HG03039 (cell line): ENCODE measurements at regions not wholly inside any gene's neighbourhood (a gene's known extent, or its start where the extent isn't known, plus 50 kb on each side); places are given as distances from the start of the nearest gene placed in this dataset.

Source experiments
- ATAC-seq: cut with Tn5 transposase; IDR thresholded peaks from one replicate; pipeline ENCODE4 v1.9.1; 2021; ENCODE audit warnings: mild to moderate bottlenecking, moderate library complexity; ENCODE audit not compliant: unreplicated experiment

DNA sequence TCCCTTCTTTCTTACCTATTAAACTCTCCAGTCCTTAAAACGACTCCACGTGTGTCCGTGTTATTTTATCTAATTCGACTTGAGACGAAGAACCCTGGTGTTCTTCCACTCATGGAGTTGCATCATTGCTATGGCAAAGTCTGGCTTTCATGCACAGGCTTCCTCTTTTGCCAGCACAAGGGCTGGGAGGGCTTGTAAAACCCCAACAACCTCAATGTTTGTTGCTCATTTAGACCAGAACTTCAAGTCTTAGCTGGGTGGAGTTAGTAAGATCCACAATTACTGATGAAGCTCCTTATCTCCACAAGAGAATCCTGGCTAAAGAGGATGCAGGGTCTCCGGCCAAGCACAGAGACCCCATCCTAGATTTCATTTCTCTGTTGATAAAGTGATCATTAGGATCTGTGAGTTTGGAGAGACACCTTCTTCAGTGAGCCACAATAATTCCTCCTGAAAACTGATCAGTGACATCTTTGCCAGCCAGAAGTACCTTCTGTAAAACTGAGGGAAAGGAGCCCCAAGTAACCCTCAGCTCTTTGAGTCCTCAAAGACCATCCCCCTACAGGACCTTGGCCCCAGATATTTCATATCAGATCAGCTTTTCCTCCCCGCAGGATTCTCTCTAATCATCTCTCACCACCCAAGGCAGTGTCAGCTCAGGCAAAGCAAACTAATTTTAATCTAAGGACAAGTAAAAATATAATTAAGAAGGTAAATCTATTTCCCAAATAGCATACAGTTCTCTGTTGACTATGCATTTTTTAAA is 514.6 kb downstream of the FUT8 start:
- ATAC-seq, result no peak

DNA sequence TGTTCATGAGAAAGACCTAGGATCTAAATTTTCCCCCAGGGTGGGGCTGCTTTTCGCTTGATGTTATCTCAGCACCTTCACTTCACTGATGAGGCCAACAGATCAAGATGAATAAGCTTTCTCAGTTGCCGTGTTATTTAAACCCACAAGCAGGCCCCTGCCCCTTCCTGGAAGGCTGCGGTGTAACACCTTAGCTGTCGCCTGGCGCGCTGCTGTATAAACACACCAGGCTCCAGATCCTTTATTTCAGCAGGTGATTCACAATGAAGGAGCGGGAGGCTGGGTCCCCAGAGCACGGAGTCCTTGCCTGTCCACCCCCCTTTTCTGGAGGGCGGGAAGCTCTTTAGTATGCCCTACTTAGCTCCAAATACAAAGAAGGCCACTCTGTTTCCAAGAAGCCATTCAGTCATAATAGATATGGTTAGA is 515.4 kb downstream of the FUT8 start:
- no peak for ATAC-seq

DNA sequence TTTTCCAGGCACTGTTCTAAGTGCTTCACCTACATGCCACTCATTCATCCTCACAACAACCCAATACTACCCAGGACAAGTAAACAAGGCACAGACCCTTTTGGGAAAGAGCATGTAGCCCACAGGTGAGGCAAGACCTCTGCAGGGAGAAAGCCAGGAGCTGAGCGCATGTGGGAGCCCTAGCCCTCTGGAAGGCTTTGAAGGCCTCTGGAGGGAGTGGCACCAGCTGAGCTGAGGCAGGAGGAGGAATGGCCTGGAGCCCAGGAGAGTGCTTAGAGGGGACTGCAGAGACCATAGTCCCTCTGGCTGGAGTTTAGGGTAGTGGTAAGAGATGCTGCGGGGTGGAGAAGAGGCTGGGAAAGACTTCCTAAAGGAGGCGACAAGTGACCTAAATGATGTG is 516.5 kb downstream of the FUT8 start:
- no peak for ATAC-seq

DNA sequence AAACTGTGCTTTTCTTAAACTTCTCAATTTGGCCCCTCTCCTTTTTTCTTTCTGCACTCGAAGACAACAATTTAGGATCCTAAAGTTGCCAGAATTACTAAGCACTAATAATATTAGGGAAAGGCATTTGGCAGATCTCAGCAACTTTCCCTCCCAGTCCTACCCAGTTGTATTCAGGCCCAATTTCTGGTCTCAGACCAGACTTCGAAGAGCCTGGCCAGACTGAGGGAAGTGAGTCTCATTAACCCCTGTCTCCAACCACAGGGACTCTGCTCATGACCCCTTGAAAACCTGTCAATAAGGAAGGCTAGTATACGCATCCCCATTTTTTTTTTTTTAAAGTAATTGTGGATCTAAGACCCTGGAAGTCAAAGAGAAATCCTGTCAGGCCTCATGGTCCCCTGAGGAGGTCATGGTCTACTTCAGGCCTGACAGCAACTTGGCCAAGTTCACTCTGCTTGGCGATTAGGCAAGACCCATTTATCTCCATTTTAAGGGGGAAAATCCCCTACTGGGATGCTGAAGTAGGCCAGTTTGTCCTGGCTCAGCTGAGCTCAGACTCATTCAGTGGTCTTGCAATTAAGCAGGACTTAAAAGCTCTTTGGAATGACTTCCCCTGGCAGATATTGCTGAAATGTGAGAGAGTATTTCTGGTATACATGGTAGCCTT is 521.0 kb downstream of the FUT8 start:
- no peak for ATAC-seq

DNA sequence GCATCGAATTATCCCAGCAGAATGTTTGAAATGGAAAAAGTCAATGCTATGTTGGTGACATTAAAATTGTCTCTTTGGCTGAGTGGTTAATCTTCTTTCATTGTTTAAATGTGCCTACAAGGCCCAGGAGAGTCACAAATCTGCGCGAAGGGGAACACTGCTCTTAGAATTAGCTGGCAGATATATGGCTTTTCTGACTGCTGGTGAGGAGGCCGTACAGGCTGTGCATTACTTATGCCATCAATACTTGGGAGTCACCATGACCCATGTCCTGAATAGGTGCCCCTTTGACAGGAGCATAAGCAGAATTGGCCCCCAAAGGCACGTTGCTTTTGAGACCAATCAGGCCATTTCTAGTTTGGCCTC is 521.5 kb downstream of the FUT8 start:
- no peak for ATAC-seq

- ATAC-seq, result no peak
Measured at GRCh38 chr14:65936342-65936975, 523.9 kb downstream of the FUT8 start.

DNA sequence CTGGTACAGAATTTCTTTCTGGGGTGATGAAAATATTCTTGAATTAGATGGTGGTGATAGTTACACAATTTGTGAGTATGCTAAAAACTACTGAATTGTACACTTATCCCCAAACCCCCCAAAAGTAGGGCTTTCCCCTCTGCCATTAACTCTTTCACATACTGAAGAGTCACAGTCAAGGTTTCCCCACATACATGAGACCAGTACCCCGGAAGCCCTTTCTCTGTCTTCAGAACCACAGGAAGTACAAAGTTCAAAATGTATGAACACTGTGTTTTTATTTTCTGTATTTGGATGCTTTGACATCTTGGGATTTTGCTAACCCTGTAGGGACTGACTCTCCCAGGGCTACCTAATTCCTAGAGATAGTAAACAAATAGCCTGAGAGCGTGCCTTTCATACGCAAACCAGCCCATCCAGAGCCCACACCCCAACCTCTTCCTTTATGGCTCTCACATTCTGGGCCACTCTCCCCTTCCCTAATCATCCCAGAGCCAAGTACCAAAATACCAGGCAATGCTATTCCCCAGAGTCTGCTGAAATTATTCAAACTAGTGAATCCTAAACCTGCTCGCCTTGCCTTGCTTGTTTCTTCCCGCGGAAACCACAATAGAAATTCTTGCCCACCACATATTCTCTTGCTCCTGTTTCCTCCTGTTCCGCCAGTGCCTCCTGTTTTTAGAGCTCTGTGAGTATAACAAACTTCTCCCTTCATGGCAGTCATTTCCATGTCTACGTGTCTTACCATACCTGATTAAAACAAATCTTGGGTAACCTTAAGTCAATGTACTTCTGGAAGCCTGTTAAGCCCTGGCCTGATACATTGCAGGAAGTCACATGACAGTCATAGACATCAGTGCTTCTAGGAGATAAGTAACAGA is 524.8 kb downstream of the FUT8 start:
- no peak for ATAC-seq

DNA sequence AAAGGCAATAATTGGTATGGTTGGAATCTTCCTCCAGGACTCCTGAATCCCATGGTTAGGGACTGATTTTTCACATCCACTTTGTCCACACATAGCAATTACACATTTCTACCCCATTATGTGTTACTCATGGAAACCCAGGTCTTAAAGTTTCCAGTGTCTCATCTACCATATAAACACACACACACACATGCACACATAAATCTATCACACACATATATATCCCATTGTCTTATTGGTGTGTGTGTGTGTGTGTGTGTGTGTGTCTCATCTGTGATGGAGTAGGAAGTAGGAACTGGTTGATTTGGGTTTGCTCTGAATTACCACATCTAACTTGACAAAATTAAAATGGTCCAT is 525.4 kb downstream of the FUT8 start:
- ATAC-seq, result no peak

GRCh38 chr14:65938738-65939137 is 526.2 kb downstream of the FUT8 start:
- ATAC-seq, result no peak

GRCh38 chr14:65939184-65939583 is 526.7 kb downstream of the FUT8 start:
- no peak for ATAC-seq

- no peak for ATAC-seq
Measured at GRCh38 chr14:65940056-65940735, 527.7 kb downstream of the FUT8 start.

DNA sequence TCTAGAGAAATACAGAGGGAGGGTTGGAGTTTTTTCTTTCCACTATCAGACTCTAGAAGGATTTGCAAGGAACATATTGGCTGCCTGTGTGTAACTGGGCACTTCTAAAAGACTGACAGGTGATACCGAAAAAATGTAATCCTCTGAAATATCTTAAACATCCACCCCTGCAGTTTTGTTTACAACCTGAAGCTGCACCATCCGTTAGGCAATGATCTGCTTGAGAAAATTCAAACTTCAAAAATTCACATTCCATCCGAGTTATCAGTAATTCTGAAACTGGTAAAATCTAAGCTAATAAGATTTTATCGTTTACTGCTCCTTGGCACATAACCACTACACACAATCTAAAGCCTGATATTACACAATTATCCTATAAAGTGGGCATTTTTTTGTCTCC is 528.6 kb downstream of the FUT8 start:
- no peak for ATAC-seq

DNA sequence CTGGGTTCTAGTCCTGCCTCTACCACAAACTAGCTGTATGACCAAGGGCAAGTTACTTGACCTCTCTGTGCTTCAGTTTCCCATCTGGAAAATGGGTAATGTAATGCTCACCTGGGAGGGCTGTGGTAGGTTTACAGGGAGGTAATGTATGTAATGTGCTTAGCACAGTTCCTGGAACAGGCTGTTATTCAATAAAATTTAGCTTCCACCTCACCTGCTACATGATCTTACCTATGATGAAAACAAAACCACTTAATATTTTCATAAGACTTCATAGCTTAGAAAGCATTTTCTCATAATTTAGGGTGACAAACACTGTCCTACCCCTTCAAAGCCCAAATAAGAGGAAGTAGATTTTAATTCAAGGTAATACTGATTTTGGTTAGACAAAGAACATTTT is 530.6 kb downstream of the FUT8 start:
- no peak for ATAC-seq

DNA sequence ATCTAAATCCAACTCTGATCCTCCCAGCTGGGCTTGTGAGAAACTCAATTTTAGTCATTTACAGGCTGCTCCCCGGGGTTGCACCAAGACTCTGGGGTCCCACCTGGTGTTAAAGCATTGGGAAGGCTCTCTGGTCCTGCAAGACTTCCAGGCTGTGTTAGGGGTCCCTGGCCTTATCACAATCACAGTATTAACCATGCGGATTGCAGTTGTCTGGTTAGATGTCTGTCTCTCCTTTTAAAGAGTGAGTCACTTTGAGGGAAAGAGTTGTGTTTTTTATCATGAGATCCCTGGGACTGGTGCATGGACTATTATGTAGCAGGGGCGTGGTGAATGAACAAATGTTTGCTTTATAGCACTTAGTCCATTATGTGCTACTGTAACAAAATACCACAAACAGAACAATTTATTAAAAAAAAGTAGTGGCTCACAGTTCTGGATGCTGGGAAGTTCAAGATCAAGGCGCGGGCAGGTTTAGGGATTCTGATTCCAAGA is 531.4 kb downstream of the FUT8 start:
- ATAC-seq, result no peak

DNA sequence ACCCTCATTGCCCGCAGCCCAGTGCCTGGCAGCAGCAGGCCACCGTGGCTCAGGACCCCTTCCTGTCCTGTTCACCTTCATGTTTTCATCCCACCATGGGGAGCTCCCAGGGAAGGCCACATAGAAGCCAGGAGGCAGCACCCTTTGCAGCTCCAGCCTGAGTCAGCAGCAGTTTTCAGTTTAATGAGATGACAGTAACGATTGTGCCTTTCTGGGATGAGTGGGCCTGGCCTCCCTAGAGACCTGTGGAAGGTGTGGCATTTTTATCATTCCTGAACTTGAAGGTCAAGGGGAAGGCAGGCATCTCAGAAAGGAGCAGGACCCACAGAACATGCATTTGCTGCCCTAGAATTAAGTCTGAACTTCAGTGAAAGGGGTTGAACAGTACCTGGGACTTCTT is 532.8 kb downstream of the FUT8 start:
- ATAC-seq, result no peak

GRCh38 chr14:65946494-65946893 is 534.0 kb downstream of the FUT8 start:
- ATAC-seq, result no peak

DNA sequence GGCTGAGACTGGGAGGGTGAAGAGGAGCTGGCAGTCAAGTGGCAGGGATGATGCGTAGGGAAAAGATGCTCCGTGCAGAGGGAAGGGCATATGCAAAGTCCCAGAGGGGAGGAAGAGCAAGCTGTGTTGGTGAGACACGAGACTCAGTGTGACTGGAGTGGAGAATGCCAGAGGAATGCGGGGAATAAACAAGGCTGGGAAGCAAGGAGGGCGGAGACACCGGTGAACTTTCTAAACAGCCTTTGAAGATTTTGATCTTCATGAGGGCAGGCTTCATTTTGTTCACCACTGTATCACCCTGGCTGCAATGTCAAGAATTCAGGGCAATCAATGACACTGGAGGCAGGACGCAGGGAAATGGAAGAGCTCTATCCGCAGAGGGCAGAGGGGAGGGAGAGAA is 535.8 kb downstream of the FUT8 start:
- no peak for ATAC-seq

- ATAC-seq, result no peak
Measured at GRCh38 chr14:65949711-65950516, 536.3 kb upstream of the CCDC196 start.

- no peak for ATAC-seq
Measured at GRCh38 chr14:65954942-65955341, 531.2 kb upstream of the CCDC196 start.
